ENCODE measurements at regions not wholly inside any gene's neighbourhood (a gene's known extent, or its start where the extent isn't known, plus 50 kb on each side); places are given as distances from the start of the nearest gene placed in this dataset.

- TF ChIP-seq ATF2 (IDR thresholded peaks at IDR 0.05; ENCODE audit: low read length) (no peak), RFX5 (IDR thresholded peaks at IDR 0.05; ENCODE audit: borderline replicate concordance, low read depth, low read length) (no peak), JUND (IDR thresholded peaks at IDR 0.05; ENCODE audit: low read length) (no peak), FOSL1 (IDR thresholded peaks at IDR 0.05; ENCODE audit: insufficient read depth, low read depth, low read length) (no peak), YY1 (IDR thresholded peaks at IDR 0.05; ENCODE audit: low read depth, low read length) (no peak)
These were observed 212.6 kb upstream of the ACTBL2 start (continued) for GRCh38 chr5:57695179-57695578.

All from H1 (cell line).